HepG2 (cell line): ENCODE measurements at regions not wholly inside any gene's neighbourhood (a gene's known extent, or its start where the extent isn't known, plus 50 kb on each side); places are given as distances from the start of the nearest gene placed in this dataset.
"Not testable (repeated sequence)": the region's sequence is repeated elsewhere in the genome, so short reads cannot be mapped to it uniquely, and the experiment has no call there.

Source experiments
- ATAC-seq: fragments of 200-7000 bp; cut with Tn5 transposase; 3 replicates; pipeline ENCODE4 v1.9.1; 2020; ENCODE audit warnings: mild to moderate bottlenecking, moderate library complexity
- BruUV-seq: library from RNA; stranded (reverse); fragments of 400-500 nt; replicated peaks from 2 replicates; lab custom pipeline; 2021; lab: Mats Ljungman, UMichigan
- CTCF ChIA-PET: fragments of 300-600 bp; formaldehyde crosslinking; extraction: SDS; loops from one replicate; lab custom pipeline; 2021; ENCODE audit warnings: low total read pairs, inconsistent platforms, low intra/inter-chr PET ratio; lab: Yijun Ruan, JAX
- POLR2A ChIA-PET: fragments of 350-600 bp; sonication (Branson Sonifier 250); formaldehyde crosslinking; loops from one replicate; lab custom pipeline; 2020; ENCODE audit warnings: antibody characterized with exemption, inconsistent platforms; lab: Yijun Ruan, JAX
- DNase-seq: peaks from one replicate; pipeline ENCODE4 v3.0.0-alpha.2; 2015; ENCODE audit warnings: low spot score
- FAIRE-seq: peaks from 3 replicates; lab custom pipeline; 2011; peaks lifted over from hg19 to GRCh38; lab: Jason Lieb, UNC
- H2AFZ ChIP-seq: one replicate; pipeline ENCODE4 v1.6.1; 2011; ENCODE audit warnings: low read length, inconsistent platforms
- H3K27ac ChIP-seq: fragments of 300-600 bp; 3 replicates; pipeline ENCODE4 v1.8.0; 2011; ENCODE audit warnings: mixed run types, mild to moderate bottlenecking, mixed read lengths, low read length, inconsistent platforms; ENCODE audit not compliant: insufficient read depth; ENCODE audit errors: extremely low read length
- H3K27me3 ChIP-seq, 2 experiments: fragments of 200-600 bp in 1 of 2; 2 replicates in 1 of 2; 3 replicates in 1 of 2; pipeline versions ENCODE4 v1.6.0 to v1.8.0; 2011; ENCODE audit warnings: low read length in 2 of 2, mild to moderate bottlenecking in 2 of 2, moderate library complexity in 2 of 2, inconsistent platforms in 1 of 2; ENCODE audit not compliant: insufficient read depth in 2 of 2, control insufficient read depth in 1 of 2
- H3K36me3 ChIP-seq, 2 experiments: fragments of 200-600 bp in 1 of 2; replicated peaks in 1 of 2; 2 replicates in 1 of 2; 3 replicates in 1 of 2; pipeline versions ENCODE4 v1.5.1 to v1.8.0; 2011; ENCODE audit warnings: low read length in 2 of 2, inconsistent platforms in 1 of 2; ENCODE audit not compliant: insufficient read depth in 2 of 2, control insufficient read depth in 1 of 2
- H3K4me1 ChIP-seq: 2 replicates; pipeline ENCODE4 v1.5.1; 2012; ENCODE audit warnings: low read length, inconsistent platforms; ENCODE audit not compliant: insufficient read depth
- H3K4me2 ChIP-seq: 2 replicates; pipeline ENCODE4 v1.6.0; 2011; ENCODE audit warnings: low read depth, low read length, inconsistent platforms
- H3K4me3 ChIP-seq, 3 experiments: fragments of 200-600 bp in 1 of 3; sonication (generic), shearing (Covaris generic) in 1 of 3; replicated peaks in 1 of 3; 2 replicates each; pipeline ENCODE4 v1.5.1; 2011 to 2016; ENCODE audit warnings: low read length in 3 of 3, inconsistent platforms in 2 of 3, low read depth in 2 of 3, mild to moderate bottlenecking in 2 of 3, control low read depth in 1 of 3, mixed read lengths in 1 of 3; ENCODE audit not compliant: insufficient read depth in 1 of 3
- H3K79me2 ChIP-seq: one replicate; pipeline ENCODE4 v1.6.1; 2011; ENCODE audit warnings: low read length, inconsistent platforms; ENCODE audit not compliant: insufficient read depth
- H3K9ac ChIP-seq: 2 replicates; pipeline ENCODE4 v1.6.0; 2011; ENCODE audit warnings: mild to moderate bottlenecking, low read depth, low read length, inconsistent platforms; ENCODE audit not compliant: insufficient read depth
- H3K9me3 ChIP-seq: 2 replicates; pipeline ENCODE4 v1.5.1; 2012; ENCODE audit warnings: mild to moderate bottlenecking, low read length
- H4K20me1 ChIP-seq: 2 replicates; pipeline ENCODE4 v1.6.0; 2011; ENCODE audit warnings: inconsistent platforms, mild to moderate bottlenecking, low read length, moderate library complexity; ENCODE audit not compliant: insufficient read depth
- ASH2L ChIP-seq: fragments of 300-600, 200-600 bp; sonication (generic); IDR thresholded peaks from 2 replicates; pipeline ENCODE4 v1.7.0; 2017; ENCODE audit warnings: low read depth, mild to moderate bottlenecking, moderate library complexity, mixed read lengths, low read length; ENCODE audit not compliant: insufficient read length
- HIVEP1 ChIP-seq: sonication (generic); formaldehyde crosslinking; IDR thresholded peaks from 2 replicates; pipeline ENCODE4 v1.4.0; 2020; ENCODE audit warnings: mild to moderate bottlenecking, missing genetic modification reagents
- REL ChIP-seq: sonication (generic); formaldehyde crosslinking; conservative IDR thresholded peaks from 2 replicates; pipeline ENCODE4 v1.8.0; 2022; ENCODE audit warnings: mild to moderate bottlenecking, missing genetic modification reagents, moderate library complexity
- SPEN ChIP-seq: sonication (generic); formaldehyde crosslinking; IDR thresholded peaks from 2 replicates; pipeline ENCODE4 v1.5.1; 2020; ENCODE audit warnings: low read depth, mild to moderate bottlenecking, missing genetic modification reagents
- SYNCRIP ChIP-seq: fragments of 200-400 bp; formaldehyde crosslinking; IDR thresholded peaks from 2 replicates; pipeline ENCODE4 v1.6.1; 2018; ENCODE audit warnings: mild to moderate bottlenecking, low read depth, low read length; ENCODE audit not compliant: insufficient read depth
- ZBTB8A ChIP-seq: sonication (generic); formaldehyde crosslinking; IDR thresholded peaks from 2 replicates; pipeline ENCODE4 v1.4.0; 2020; ENCODE audit warnings: mild to moderate bottlenecking, low read depth, missing genetic modification reagents, borderline replicate concordance
- ZFP36L2 ChIP-seq: sonication (generic); formaldehyde crosslinking; IDR thresholded peaks from 2 replicates; pipeline ENCODE4 v1.4.0; 2020; ENCODE audit warnings: missing genetic modification reagents
- ZFY ChIP-seq: sonication (generic); formaldehyde crosslinking; IDR thresholded peaks from 2 replicates; pipeline ENCODE4 v1.4.0; 2020; ENCODE audit warnings: missing genetic modification reagents
- ZNF20 ChIP-seq: sonication (generic); formaldehyde crosslinking; IDR thresholded peaks from 2 replicates; pipeline ENCODE4 v1.4.0; 2020; ENCODE audit warnings: mild to moderate bottlenecking, moderate library complexity, missing genetic modification reagents
- ZNF563 ChIP-seq: sonication (generic); formaldehyde crosslinking; IDR thresholded peaks from 2 replicates; pipeline ENCODE4 v1.8.0; 2022; ENCODE audit warnings: mild to moderate bottlenecking, moderate library complexity, missing genetic modification reagents
- ZNF674 ChIP-seq: sonication (generic); formaldehyde crosslinking; IDR thresholded peaks from 2 replicates; pipeline ENCODE4 v1.5.0; 2020; ENCODE audit warnings: low read depth, mild to moderate bottlenecking, missing genetic modification reagents
- WGBS: methylation state at CpG from one replicate; pipeline ENCODE4 v1.1.6; 2017; ENCODE audit warnings: low lambda C conversion rate; 5-methylcytosine and 5-hydroxymethylcytosine counted together
- in situ Hi-C: cut with HindIII; loops from 2 replicates; pipeline ENCODE4 v1.10.0; 2017; ENCODE audit warnings: low pct_unique_long_range_greater_than_20kb; ENCODE audit not compliant: extremely low pct_ligation_motif_present
- intact Hi-C: fragments of 100-400 bp; cut with micrococcal nuclease; formaldehyde crosslinking; loops from one replicate; pipeline ENCODE4 v1.10.0; 2022; ENCODE audit not compliant: unreplicated experiment
- TF ChIP-seq, protein P1 (sequence below): sonication (generic); formaldehyde crosslinking; IDR thresholded peaks from one replicate; pipeline ENCODE4 v1.5.1; 2020; ENCODE audit warnings: mild to moderate bottlenecking, missing genetic modification reagents; ENCODE audit errors: not compliant biosample characterization
- TF ChIP-seq, protein P2 (sequence below): sonication (generic); formaldehyde crosslinking; IDR thresholded peaks from 2 replicates; pipeline ENCODE4 v1.5.1; 2020; ENCODE audit warnings: missing genetic modification reagents, mild to moderate bottlenecking, borderline replicate concordance

DNA sequence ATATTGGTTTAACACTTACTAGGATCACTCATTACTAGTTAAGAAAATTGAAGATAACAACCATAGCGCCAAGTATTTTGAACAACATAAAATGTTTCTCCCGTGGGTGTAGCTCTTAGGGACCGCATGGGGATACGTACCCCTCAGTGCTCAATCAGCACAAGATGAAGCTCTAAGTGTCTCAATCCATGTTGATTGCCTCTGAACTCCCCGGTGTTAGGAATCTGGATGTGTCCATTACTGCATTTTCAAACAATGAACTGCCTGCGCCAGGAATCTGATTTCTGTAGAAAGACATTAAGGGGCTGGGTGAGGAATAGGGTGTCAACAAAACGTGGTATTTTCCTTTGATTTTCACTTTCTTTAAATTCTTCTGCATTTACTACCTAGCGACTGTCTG is 100.2 kb downstream of the LMO4 start (continued):
- TF ChIP-seq ZBTB8A (CRISPR knock-in tag): no peak
- TF ChIP-seq, protein P1, sequence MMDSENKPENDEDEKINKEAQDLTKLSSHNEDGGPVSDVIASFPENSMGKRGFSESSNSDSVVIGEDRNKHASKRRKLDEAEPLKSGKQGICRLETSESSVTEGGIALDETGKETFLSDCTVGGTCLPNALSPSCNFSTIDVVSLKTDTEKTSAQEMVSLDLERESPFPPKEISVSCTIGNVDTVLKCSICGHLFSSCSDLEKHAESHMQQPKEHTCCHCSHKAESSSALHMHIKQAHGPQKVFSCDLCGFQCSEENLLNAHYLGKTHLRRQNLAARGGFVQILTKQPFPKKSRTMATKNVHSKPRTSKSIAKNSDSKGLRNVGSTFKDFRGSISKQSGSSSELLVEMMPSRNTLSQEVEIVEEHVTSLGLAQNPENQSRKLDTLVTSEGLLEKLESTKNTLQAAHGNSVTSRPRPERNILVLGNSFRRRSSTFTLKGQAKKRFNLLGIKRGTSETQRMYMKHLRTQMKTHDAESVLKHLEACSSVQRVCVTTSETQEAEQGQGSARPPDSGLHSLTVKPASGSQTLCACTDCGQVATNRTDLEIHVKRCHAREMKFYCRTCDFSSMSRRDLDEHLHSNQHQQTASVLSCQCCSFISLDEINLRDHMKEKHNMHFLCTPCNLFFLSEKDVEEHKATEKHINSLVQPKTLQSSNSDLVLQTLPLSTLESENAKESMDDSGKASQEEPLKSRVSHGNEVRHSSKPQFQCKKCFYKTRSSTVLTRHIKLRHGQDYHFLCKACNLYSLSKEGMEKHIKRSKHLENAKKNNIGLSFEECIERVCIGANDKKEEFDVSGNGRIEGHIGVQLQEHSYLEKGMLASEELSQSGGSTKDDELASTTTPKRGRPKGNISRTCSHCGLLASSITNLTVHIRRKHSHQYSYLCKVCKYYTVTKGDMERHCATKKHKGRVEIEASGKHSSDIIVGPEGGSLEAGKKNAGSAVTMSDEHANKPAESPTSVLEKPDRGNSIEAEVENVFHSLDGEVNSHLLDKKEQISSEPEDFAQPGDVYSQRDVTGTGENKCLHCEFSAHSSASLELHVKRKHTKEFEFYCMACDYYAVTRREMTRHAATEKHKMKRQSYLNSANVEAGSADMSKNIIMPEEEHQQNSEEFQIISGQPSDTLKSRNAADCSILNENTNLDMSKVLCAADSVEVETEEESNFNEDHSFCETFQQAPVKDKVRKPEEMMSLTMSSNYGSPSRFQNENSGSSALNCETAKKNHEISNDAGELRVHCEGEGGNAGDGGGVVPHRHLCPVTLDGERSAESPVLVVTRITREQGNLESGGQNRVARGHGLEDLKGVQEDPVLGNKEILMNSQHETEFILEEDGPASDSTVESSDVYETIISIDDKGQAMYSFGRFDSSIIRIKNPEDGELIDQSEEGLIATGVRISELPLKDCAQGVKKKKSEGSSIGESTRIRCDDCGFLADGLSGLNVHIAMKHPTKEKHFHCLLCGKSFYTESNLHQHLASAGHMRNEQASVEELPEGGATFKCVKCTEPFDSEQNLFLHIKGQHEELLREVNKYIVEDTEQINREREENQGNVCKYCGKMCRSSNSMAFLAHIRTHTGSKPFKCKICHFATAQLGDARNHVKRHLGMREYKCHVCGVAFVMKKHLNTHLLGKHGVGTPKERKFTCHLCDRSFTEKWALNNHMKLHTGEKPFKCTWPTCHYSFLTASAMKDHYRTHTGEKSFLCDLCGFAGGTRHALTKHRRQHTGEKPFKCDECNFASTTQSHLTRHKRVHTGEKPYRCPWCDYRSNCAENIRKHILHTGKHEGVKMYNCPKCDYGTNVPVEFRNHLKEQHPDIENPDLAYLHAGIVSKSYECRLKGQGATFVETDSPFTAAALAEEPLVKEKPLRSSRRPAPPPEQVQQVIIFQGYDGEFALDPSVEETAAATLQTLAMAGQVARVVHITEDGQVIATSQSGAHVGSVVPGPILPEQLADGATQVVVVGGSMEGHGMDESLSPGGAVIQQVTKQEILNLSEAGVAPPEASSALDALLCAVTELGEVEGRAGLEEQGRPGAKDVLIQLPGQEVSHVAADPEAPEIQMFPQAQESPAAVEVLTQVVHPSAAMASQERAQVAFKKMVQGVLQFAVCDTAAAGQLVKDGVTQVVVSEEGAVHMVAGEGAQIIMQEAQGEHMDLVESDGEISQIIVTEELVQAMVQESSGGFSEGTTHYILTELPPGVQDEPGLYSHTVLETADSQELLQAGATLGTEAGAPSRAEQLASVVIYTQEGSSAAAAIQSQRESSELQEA: no peak

- POLR2A ChIA-PET: no interaction called here
- BruUV-seq: no TSS peak
- WGBS: 0% methylated on average over 3 of the region's 3 CpGs
Observed at GRCh38 chr1:87432685-87433084, 104.0 kb downstream of the LMO4 start.

GRCh38 chr1:87433101-87433500 is 104.4 kb downstream of the LMO4 start:
- BruUV-seq, H2AFZ ChIP-seq, ATAC-seq, H3K9me3 ChIP-seq, in situ Hi-C loops, H3K4me1 ChIP-seq, H3K79me2 ChIP-seq, POLR2A ChIA-PET, DNase-seq, H3K9ac ChIP-seq, H3K4me2 ChIP-seq, H3K27me3 ChIP-seq, H3K4me3 ChIP-seq, H3K36me3 ChIP-seq, intact Hi-C loops, FAIRE-seq, H4K20me1 ChIP-seq, H3K27ac ChIP-seq, CTCF ChIA-PET: not testable (repeated sequence)
- WGBS: 11% methylated on average over 2 of the region's 2 CpGs

More at GRCh38 chr1:87432685-87433084, 104.0 kb downstream of the LMO4 start:
- no peaks in the 10 kb centered on the region for H3K27me3 ChIP-seq
- no peak for DNase-seq
- no peak overlapping the region for H3K27ac ChIP-seq
- no peak for TF ChIP-seq REL (CRISPR knock-in tag)
- no peak for TF ChIP-seq SYNCRIP
- no peak for TF ChIP-seq ASH2L
- TF ChIP-seq ZFP36L2 (CRISPR knock-in tag): no peak
- TF ChIP-seq ZNF674 (CRISPR knock-in tag): no peak
- TF ChIP-seq HIVEP1 (CRISPR knock-in tag): no peak
- TF ChIP-seq, protein P2, sequence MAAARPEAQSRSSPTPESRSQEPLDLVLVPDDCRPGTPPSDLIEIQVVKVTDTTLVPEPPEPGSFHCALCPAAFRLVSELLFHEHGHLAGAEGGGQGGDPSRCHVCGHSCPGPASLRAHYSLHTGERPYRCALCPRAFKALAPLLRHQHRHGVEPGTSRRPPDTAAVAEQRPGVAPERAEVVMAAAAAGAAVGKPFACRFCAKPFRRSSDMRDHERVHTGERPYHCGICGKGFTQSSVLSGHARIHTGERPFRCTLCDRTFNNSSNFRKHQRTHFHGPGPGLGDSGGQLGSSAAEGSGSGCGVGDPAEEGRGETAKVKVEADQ (CRISPR knock-in tag): no peak
- no peak for TF ChIP-seq ZNF563 (CRISPR knock-in tag)
- TF ChIP-seq SPEN (CRISPR knock-in tag): no peak
- TF ChIP-seq ZFY (CRISPR knock-in tag): no peak
- TF ChIP-seq ZNF20: no peak
- TF ChIP-seq, all 625 proteins: peak for 0
- no peak for FAIRE-seq
- no peaks in the 10 kb centered on the region for H3K79me2 ChIP-seq
- in situ Hi-C loops: no loop called here
- CTCF ChIA-PET: no interaction called here
- no peak for ATAC-seq
- H3K4me1 ChIP-seq: no peaks in the 10 kb centered on the region
- H3K9ac ChIP-seq: no peak overlapping the region
- intact Hi-C loops: no loop called here
- no peaks in the 10 kb centered on the region for H3K36me3 ChIP-seq
- no peak overlapping the region for H3K4me3 ChIP-seq
- no peaks in the 10 kb centered on the region for H4K20me1 ChIP-seq
- H3K4me2 ChIP-seq: no peak overlapping the region
- H2AFZ ChIP-seq: no peak overlapping the region
- H3K9me3 ChIP-seq: no peaks in the 10 kb centered on the region
